Stomach (tissue), 8 donors: ENCODE measurements at regions not wholly inside any gene's neighbourhood (a gene's known extent, or its start where the extent isn't known, plus 50 kb on each side); places are given as distances from the start of the nearest gene placed in this dataset.
A peak's percentile ranks its signal among the peaks of the same experiment; 100 is the strongest.

Experiments
- DNase-seq, 2 donors: peaks; one replicate each; pipeline versions ENCODE4 v3.0.0 to v3.0.0-alpha.2; 2013 to 2019
- H3K27ac ChIP-seq, 5 donors: fragments of 200-600 bp in 4 of 5; sonication (generic) in 4 of 5; one replicate each; pipeline ENCODE4 v1.5.1; 2013 to 2019; ENCODE audit warnings: mild to moderate bottlenecking in 1 of 5, moderate library complexity in 1 of 5
- H3K27me3 ChIP-seq, 3 donors: fragments of 200-600 bp; sonication (generic); one replicate each; pipeline ENCODE4 v1.5.1; 2017 to 2019; ENCODE audit warnings: mixed run types in 1 of 3
- H3K36me3 ChIP-seq, 4 donors: fragments of 200-600 bp; sonication (generic); 1 replicate in 3 of 4; 2 replicates in 1 of 4; pipeline ENCODE4 v1.5.1; 2016 to 2019
- H3K4me1 ChIP-seq, 4 donors: fragments of 200-600 bp; sonication (generic); one replicate each; pipeline ENCODE4 v1.5.1; 2016 to 2019
- H3K4me3 ChIP-seq, 4 donors: fragments of 200-600 bp; sonication (generic) in 3 of 4; one replicate each; pipeline ENCODE4 v1.5.1; 2016 to 2019; ENCODE audit warnings: mild to moderate bottlenecking in 1 of 4
- H3K9me3 ChIP-seq, 4 donors: fragments of 200-600 bp; sonication (generic); one replicate each; pipeline ENCODE4 v1.5.1; 2016 to 2019
- CTCF ChIP-seq, 7 experiments: fragments of 450-650 bp in 4 of 7; fragments of 200-600 bp in 3 of 7; sonication (generic) in 3 of 7; IDR thresholded peaks; one replicate each; pipeline ENCODE4 v1.5.1; 2016 to 2019; ENCODE audit warnings: antibody characterized with exemption in 7 of 7, control low read depth in 2 of 7, mild to moderate bottlenecking in 1 of 7
- EP300 ChIP-seq: sonication (generic); formaldehyde crosslinking; IDR thresholded peaks from one replicate; pipeline ENCODE4 v1.6.1; 2017; ENCODE audit warnings: antibody characterized with exemption
- POLR2A ChIP-seq, 4 donors: fragments of 450-650 bp; IDR thresholded peaks; one replicate each; pipeline ENCODE4 v1.6.1; 2016; ENCODE audit warnings: antibody characterized with exemption in 4 of 4, control low read depth in 2 of 4, mild to moderate bottlenecking in 1 of 4, moderate library complexity in 1 of 4
- POLR2AphosphoS5 ChIP-seq, 3 donors: sonication (generic); formaldehyde crosslinking; IDR thresholded peaks; one replicate each; pipeline ENCODE4 v1.6.1; 2016; ENCODE audit warnings: antibody characterized with exemption in 3 of 3
- WGBS, 5 donors: extraction: QIAGEN DNeasy Blood & Tissue Kit in 3 of 5; methylation state at CpG; one replicate each; pipeline versions ENCODE4 v1.1.5 to v1.1.7; 2013 to 2018; 5-methylcytosine and 5-hydroxymethylcytosine counted together
- intact Hi-C: fragments of 100-400 bp; cut with DNase I; formaldehyde crosslinking; loops from one replicate; pipeline ENCODE4 v1.15.1; 2023; ENCODE audit warnings: low total_unique reads
- donor health status: healthy with polysubstance abuse.
- donor health status: Bipolar disorder and iron deficiency.
- donor health status: healthy.

GRCh38 chr5:167985373-167985772, 306.1 kb upstream of the WWC1 start:
- H3K9me3 ChIP-seq, result no peaks in the 10 kb centered on the region
- intact Hi-C loops, result no loop called here
- peak in 1 of 2 donors; percentile 5 for DNase-seq
- no peak for TF ChIP-seq CTCF (IDR thresholded peaks at IDR 0.05)
- no peak for TF ChIP-seq EP300
- TF ChIP-seq POLR2AphosphoS5 (IDR thresholded peaks at IDR 0.05), result no peak
- no peak for TF ChIP-seq POLR2A (IDR thresholded peaks at IDR 0.05)
- peaks cover 0 to 18% (median 0%) of the 10 kb centered on the region in 3 donors for H3K27me3 ChIP-seq
- H3K27ac ChIP-seq, result no peak overlapping the region
- WGBS, 5 donors, result 16 to 35% (median 31%) methylated on average over 8 of the region's 8 CpGs
- no peak overlapping the region for H3K4me3 ChIP-seq
- no peaks in the 10 kb centered on the region for H3K4me1 ChIP-seq
- no peaks in the 10 kb centered on the region for H3K36me3 ChIP-seq

- H3K4me1 ChIP-seq, result no peaks in the 10 kb centered on the region
- no peak for DNase-seq
- intact Hi-C loops, result no loop called here
These were observed 303.8 kb upstream of the WWC1 start for GRCh38 chr5:167987490-167988280.

DNA sequence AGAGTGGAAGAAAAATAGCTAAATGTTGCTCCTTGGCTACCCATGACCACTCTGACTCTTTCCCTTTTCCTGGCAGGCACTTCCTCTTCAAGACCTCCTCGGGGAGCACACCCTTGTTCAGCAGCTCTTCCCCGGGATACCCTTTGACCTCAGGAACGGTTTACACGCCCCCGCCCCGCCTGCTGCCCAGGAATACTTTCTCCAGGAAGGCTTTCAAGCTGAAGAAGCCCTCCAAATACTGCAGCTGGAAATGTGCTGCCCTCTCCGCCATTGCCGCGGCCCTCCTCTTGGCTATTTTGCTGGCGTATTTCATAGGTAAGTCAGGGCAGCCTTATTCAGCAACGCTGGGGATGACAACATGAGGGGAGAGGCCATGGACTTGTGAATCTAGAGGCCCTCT, 298.6 kb upstream of the WWC1 start:
- no peaks in the 10 kb centered on the region for H3K27me3 ChIP-seq
- TF ChIP-seq POLR2AphosphoS5 (IDR thresholded peaks at IDR 0.05), result no peak
- no peak for TF ChIP-seq CTCF (IDR thresholded peaks at IDR 0.05)
- no peak for TF ChIP-seq POLR2A (IDR thresholded peaks at IDR 0.05)
- TF ChIP-seq EP300, result no peak
- no peak overlapping the region for H3K4me3 ChIP-seq
- intact Hi-C loops, result no loop called here
- 77 to 82% (median 79%) methylated on average over 11 of the region's 11 CpGs for WGBS, 5 donors
- DNase-seq, result no peak
- no peak overlapping the region for H3K27ac ChIP-seq
- no peaks in the 10 kb centered on the region for H3K36me3 ChIP-seq
- no peaks in the 10 kb centered on the region for H3K4me1 ChIP-seq
- H3K9me3 ChIP-seq, result no peaks in the 10 kb centered on the region

More at GRCh38 chr5:167987490-167988280, 303.8 kb upstream of the WWC1 start:
- Histone ChIP-seq H3K27ac (no peak overlapping the region), H3K9me3 (no peaks in the 10 kb centered on the region), H3K27me3 (peaks cover 0 to 18% (median 0%) of the 10 kb centered on the region in 3 donors), H3K36me3 (no peaks in the 10 kb centered on the region), H3K4me3 (no peak overlapping the region)
- WGBS, 5 donors, result 58 to 64% (median 62%) methylated on average over 12 of the region's 12 CpGs
- TF ChIP-seq POLR2A (IDR thresholded peaks at IDR 0.05) (no peak), CTCF (IDR thresholded peaks at IDR 0.05) (no peak), EP300 (no peak), POLR2AphosphoS5 (IDR thresholded peaks at IDR 0.05) (no peak)

- Histone ChIP-seq H3K36me3 (no peaks in the 10 kb centered on the region), H3K9me3 (no peaks in the 10 kb centered on the region), H3K27me3 (no peaks in the 10 kb centered on the region), H3K4me1 (no peaks in the 10 kb centered on the region), H3K27ac (no peak overlapping the region), H3K4me3 (no peak overlapping the region)
- WGBS, 5 donors, result 49 to 83% (median 53%) methylated on average over 2 to 3 of the region's 3 CpGs
- intact Hi-C loops, result no loop called here
- no peak for TF ChIP-seq EP300
- no peak for DNase-seq
These were observed 297.7 kb upstream of the WWC1 start for GRCh38 chr5:167993771-167994170.

- intact Hi-C loops, result no loop called here
- H3K4me3 ChIP-seq, result no peak overlapping the region
- no peaks in the 10 kb centered on the region for H3K4me1 ChIP-seq
- 79 to 88% (median 83%) methylated on average over 11 of the region's 11 CpGs for WGBS, 5 donors
- no peaks in the 10 kb centered on the region for H3K36me3 ChIP-seq
- TF ChIP-seq POLR2AphosphoS5 (IDR thresholded peaks at IDR 0.05), result no peak
- no peak for TF ChIP-seq POLR2A (IDR thresholded peaks at IDR 0.05)
- TF ChIP-seq EP300, result no peak
- TF ChIP-seq CTCF (IDR thresholded peaks at IDR 0.05), result no peak
- H3K27me3 ChIP-seq, result no peaks in the 10 kb centered on the region
- DNase-seq, result no peak
- peaks cover 0 to 3% (median 0%) of the 10 kb centered on the region in 4 donors for H3K9me3 ChIP-seq
- no peak overlapping the region for H3K27ac ChIP-seq
These were observed 295.5 kb upstream of the WWC1 start for GRCh38 chr5:167995844-167996425.
